SK-N-MC (cell line): ENCODE measurements at regions not wholly inside any gene's neighbourhood (a gene's known extent, or its start where the extent isn't known, plus 50 kb on each side); places are given as distances from the start of the nearest gene placed in this dataset.

ENCODE experiments used
- EZH2 ChIP-seq: fragments of 200-600 bp; sonication (generic); IDR thresholded peaks from one replicate; pipeline ENCODE4 v1.6.1; 2017; ENCODE audit warnings: antibody characterized with exemption
- POLR2AphosphoS5 ChIP-seq: IDR thresholded peaks from 2 replicates; pipeline ENCODE4 v1.6.1; 2012; ENCODE audit warnings: mild to moderate bottlenecking, low read depth, low read length, borderline replicate concordance

DNA sequence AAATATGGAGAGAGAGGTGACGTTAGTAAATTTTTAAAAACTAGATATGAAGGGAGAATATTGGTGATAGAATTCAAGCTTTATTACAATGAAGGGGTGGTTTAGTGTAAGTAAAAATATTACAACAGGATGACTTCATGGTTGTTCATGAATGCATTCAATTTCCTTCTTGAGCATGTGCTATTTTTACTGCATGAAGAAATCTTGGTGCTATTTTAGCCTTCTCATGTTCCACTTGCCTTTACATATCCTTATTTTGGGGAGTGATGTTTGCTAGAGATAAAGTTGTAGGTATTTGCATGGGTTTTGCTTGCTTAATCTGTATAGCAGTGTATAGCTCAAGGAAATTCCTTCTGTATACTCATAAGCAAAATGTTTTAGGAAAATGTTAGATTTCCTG is 195.0 kb upstream of the MMADHC start:
- TF ChIP-seq POLR2AphosphoS5 (no peak), EZH2 (no peak)
